Thyroid gland (tissue), 4 donors: ENCODE measurements at regions not wholly inside any gene's neighbourhood (a gene's known extent, or its start where the extent isn't known, plus 50 kb on each side); places are given as distances from the start of the nearest gene placed in this dataset.

Experiments used
- DNase-seq, 2 donors: peaks; one replicate each; pipeline ENCODE4 v3.0.0-alpha.2; 2019
- H3K27ac ChIP-seq, 3 donors: fragments of 200-600 bp; sonication (generic); 1 replicate in 2 of 3; 2 replicates in 1 of 3; pipeline ENCODE4 v1.5.1; 2016 to 2019; ENCODE audit warnings: mild to moderate bottlenecking in 1 of 3, moderate library complexity in 1 of 3
- H3K27me3 ChIP-seq: fragments of 200-600 bp; sonication (generic); one replicate; pipeline ENCODE4 v1.5.1; 2019
- H3K36me3 ChIP-seq, 2 donors: fragments of 200-600 bp; sonication (generic); one replicate each; pipeline ENCODE4 v1.5.1; 2016 to 2019
- H3K4me1 ChIP-seq, 2 donors: fragments of 200-600 bp; sonication (generic); one replicate each; pipeline ENCODE4 v1.5.1; 2017 to 2019
- H3K4me3 ChIP-seq, 3 donors: fragments of 200-600 bp; sonication (generic); replicated peaks in 1 of 3; 1 replicate in 2 of 3; 2 replicates in 1 of 3; pipeline ENCODE4 v1.5.1; 2016; ENCODE audit warnings: mild to moderate bottlenecking in 1 of 3
- H3K9me3 ChIP-seq: fragments of 200-600 bp; sonication (generic); one replicate; pipeline ENCODE4 v1.5.1; 2017
- CTCF ChIP-seq, 6 experiments: fragments of 200-600 bp in 3 of 6; fragments of 450-650 bp in 3 of 6; sonication (generic) in 3 of 6; IDR thresholded peaks; one replicate each; pipeline ENCODE4 v1.5.1; 2016 to 2019; ENCODE audit warnings: antibody characterized with exemption in 6 of 6, mild to moderate bottlenecking in 2 of 6, inconsistent platforms in 1 of 6, moderate library complexity in 1 of 6
- POLR2A ChIP-seq, 2 donors: fragments of 450-650 bp; IDR thresholded peaks; one replicate each; pipeline ENCODE4 v1.6.1; 2017; ENCODE audit warnings: antibody characterized with exemption in 2 of 2, mild to moderate bottlenecking in 2 of 2, moderate library complexity in 1 of 2
- WGBS, 2 donors: methylation state at CpG; one replicate each; pipeline ENCODE4 v1.1.5; 2017; 5-methylcytosine and 5-hydroxymethylcytosine counted together
- intact Hi-C: fragments of 100-400 bp; cut with DNase I; formaldehyde crosslinking; loops from one replicate; pipeline ENCODE4 v1.15.1; 2023

- H3K9me3 ChIP-seq: no peaks in the 10 kb centered on the region
- no peaks in the 10 kb centered on the region for H3K36me3 ChIP-seq
- H3K27ac ChIP-seq: no peak overlapping the region
- TF ChIP-seq POLR2A (IDR thresholded peaks at IDR 0.05): no peak
- no peak for TF ChIP-seq CTCF (IDR thresholded peaks at IDR 0.05)
- intact Hi-C loops: no loop called here
- no peaks in the 10 kb centered on the region for H3K27me3 ChIP-seq
- WGBS, 2 donors: 67 to 80% methylated on average over 1 of the region's 1 CpG
- no peak for DNase-seq
- H3K4me3 ChIP-seq: no peak overlapping the region
- H3K4me1 ChIP-seq: peaks cover 0 to 4% of the 10 kb centered on the region in 2 donors
These were observed 65.4 kb downstream of the DACT1 start for GRCh38 chr14:58703161-58703506.

- Histone ChIP-seq H3K4me3 (no peak overlapping the region), H3K4me1 (peaks cover 0 to 6% of the 10 kb centered on the region in 2 donors), H3K27me3 (no peaks in the 10 kb centered on the region), H3K27ac (no peak overlapping the region), H3K9me3 (no peaks in the 10 kb centered on the region), H3K36me3 (no peaks in the 10 kb centered on the region)
- no peak for DNase-seq
- TF ChIP-seq CTCF (IDR thresholded peaks at IDR 0.05) (no peak), POLR2A (IDR thresholded peaks at IDR 0.05) (no peak)
- WGBS, 2 donors: 44 to 51% methylated on average over 2 of the region's 2 CpGs
- intact Hi-C loops: no loop called here
These were observed 67.3 kb downstream of the DACT1 start for GRCh38 chr14:58705066-58705465.

GRCh38 chr14:58707949-58708348 is 70.2 kb downstream of the DACT1 start:
- DNase-seq: no peak
- H3K4me1 ChIP-seq: peaks cover 0 to 7% of the 10 kb centered on the region in 2 donors
- H3K4me3 ChIP-seq: no peak overlapping the region
- TF ChIP-seq CTCF (IDR thresholded peaks at IDR 0.05) (no peak), POLR2A (IDR thresholded peaks at IDR 0.05) (no peak)
- WGBS, 2 donors: 83 to 91% methylated on average over 1 of the region's 1 CpG
- no peaks in the 10 kb centered on the region for H3K9me3 ChIP-seq
- intact Hi-C loops: no loop called here
- H3K27me3 ChIP-seq: no peaks in the 10 kb centered on the region
- no peak overlapping the region for H3K27ac ChIP-seq
- no peaks in the 10 kb centered on the region for H3K36me3 ChIP-seq

GRCh38 chr14:58709949-58710348 is 72.2 kb downstream of the DACT1 start:
- H3K36me3 ChIP-seq: no peaks in the 10 kb centered on the region
- H3K4me1 ChIP-seq: peaks cover 0 to 7% of the 10 kb centered on the region in 2 donors
- 41 to 43% methylated on average over 2 of the region's 2 CpGs for WGBS, 2 donors
- no peak overlapping the region for H3K4me3 ChIP-seq
- intact Hi-C loops: no loop called here
- no peak overlapping the region for H3K27ac ChIP-seq
- no peak for DNase-seq
- no peaks in the 10 kb centered on the region for H3K27me3 ChIP-seq
- TF ChIP-seq POLR2A (IDR thresholded peaks at IDR 0.05): no peak
- TF ChIP-seq CTCF (IDR thresholded peaks at IDR 0.05): no peak
- no peaks in the 10 kb centered on the region for H3K9me3 ChIP-seq

GRCh38 chr14:58711382-58711781 is 73.6 kb downstream of the DACT1 start:
- no peak for TF ChIP-seq POLR2A (IDR thresholded peaks at IDR 0.05)
- TF ChIP-seq CTCF (IDR thresholded peaks at IDR 0.05): no peak
- peaks cover 0 to 7% of the 10 kb centered on the region in 2 donors for H3K4me1 ChIP-seq
- DNase-seq: no peak
- H3K4me3 ChIP-seq: no peak overlapping the region
- H3K27ac ChIP-seq: no peak overlapping the region
- H3K36me3 ChIP-seq: no peaks in the 10 kb centered on the region
- intact Hi-C loops: no loop called here
- no peaks in the 10 kb centered on the region for H3K27me3 ChIP-seq
- 98% methylated on average over 3 of the region's 3 CpGs for WGBS, 2 donors
- H3K9me3 ChIP-seq: no peaks in the 10 kb centered on the region
